ENCODE measurements at regions not wholly inside any gene's neighbourhood (a gene's known extent, or its start where the extent isn't known, plus 50 kb on each side); places are given as distances from the start of the nearest gene placed in this dataset.

GRCh38 chr10:3464760-3465405 is 292.3 kb upstream of the PITRM1 start:
- no peak for DNase-seq (ENCODE audit: low read depth)

GRCh38 chr10:3460420-3461128 is 288.0 kb upstream of the PITRM1 start:
- DNase-seq (ENCODE audit: low read depth), result no peak

GRCh38 chr10:3455385-3456334 is 283.1 kb upstream of the PITRM1 start:
- no peak for DNase-seq (ENCODE audit: low read depth)

GRCh38 chr10:3452683-3453361 is 280.2 kb upstream of the PITRM1 start:
- peak; percentile 35 for DNase-seq (ENCODE audit: low read depth)

- peak; percentile 69 for DNase-seq (ENCODE audit: low read depth)
These were observed 279.6 kb upstream of the PITRM1 start for GRCh38 chr10:3452173-3452626.

GRCh38 chr10:3451516-3452172 is 279.1 kb upstream of the PITRM1 start:
- DNase-seq (ENCODE audit: low read depth), result no peak

GRCh38 chr10:3446221-3446620 is 273.6 kb upstream of the PITRM1 start:
- no peak for DNase-seq (ENCODE audit: low read depth)

- DNase-seq (ENCODE audit: low read depth), result no peak
These were observed 273.1 kb upstream of the PITRM1 start for GRCh38 chr10:3445648-3446047.

- DNase-seq (ENCODE audit: low read depth), result no peak
These were observed 269.9 kb upstream of the PITRM1 start for GRCh38 chr10:3442451-3442990.

GRCh38 chr10:3439183-3439582 is 266.6 kb upstream of the PITRM1 start:
- no peak for DNase-seq (ENCODE audit: low read depth)

- DNase-seq (ENCODE audit: low read depth), result no peak
These were observed 266.0 kb upstream of the PITRM1 start for GRCh38 chr10:3438606-3439005.

GRCh38 chr10:3435671-3436070 is 263.1 kb upstream of the PITRM1 start:
- DNase-seq (ENCODE audit: low read depth), result no peak

GRCh38 chr10:3433988-3434387 is 261.4 kb upstream of the PITRM1 start:
- DNase-seq (ENCODE audit: low read depth), result no peak

- no peak for DNase-seq (ENCODE audit: low read depth)
These were observed 260.5 kb upstream of the PITRM1 start for GRCh38 chr10:3433131-3433530.

GRCh38 chr10:3432081-3432825 is 259.7 kb upstream of the PITRM1 start:
- DNase-seq (ENCODE audit: low read depth), result no peak

- no peak for DNase-seq (ENCODE audit: low read depth)
These were observed 257.9 kb upstream of the PITRM1 start for GRCh38 chr10:3430501-3430900.

- DNase-seq (ENCODE audit: low read depth), result no peak
These were observed 257.1 kb upstream of the PITRM1 start for GRCh38 chr10:3429676-3430075.

- no peak for DNase-seq (ENCODE audit: low read depth)
These were observed 256.2 kb upstream of the PITRM1 start for GRCh38 chr10:3428826-3429225.

- DNase-seq (ENCODE audit: low read depth), result no peak
These were observed 255.4 kb upstream of the PITRM1 start for GRCh38 chr10:3427950-3428354.

- DNase-seq (ENCODE audit: low read depth), result no peak
These were observed 254.8 kb upstream of the PITRM1 start for GRCh38 chr10:3427347-3427746.
